B cell (primary cell): ENCODE measurements at regions not wholly inside any gene's neighbourhood (a gene's known extent, or its start where the extent isn't known, plus 50 kb on each side); places are given as distances from the start of the nearest gene placed in this dataset.

Source experiments
- ATAC-seq: fragments of 200-7000 bp; cut with Tn5 transposase; one replicate; pipeline ENCODE4 v1.10.0; 2021; ENCODE audit warnings: low read depth, mild to moderate bottlenecking, moderate number of reproducible peaks, moderate library complexity
- CTCF ChIA-PET: fragments of 350-600 bp; sonication (Branson Sonifier 250); formaldehyde crosslinking; loops from one replicate; lab custom pipeline; 2021; ENCODE audit warnings: antibody characterized with exemption, inconsistent platforms; lab: Charles Lee
- POLR2A ChIA-PET: fragments of 350-600 bp; sonication (Branson Sonifier 250); formaldehyde crosslinking; loops from one replicate; lab custom pipeline; 2021; ENCODE audit warnings: antibody characterized with exemption; lab: Charles Lee
- DNase-seq: peaks from one replicate; pipeline ENCODE4 v3.0.0; 2013
- H2AFZ ChIP-seq: 2 replicates; pipeline ENCODE4 v1.6.1; 2012; ENCODE audit warnings: mild to moderate bottlenecking, low read depth, low read length; ENCODE audit not compliant: insufficient read depth, poor library complexity, severe bottlenecking
- H3K27ac ChIP-seq, 2 donors: 1 replicate in 1 of 2; 2 replicates in 1 of 2; pipeline ENCODE4 v1.5.1; 2012 to 2013; ENCODE audit warnings: low read length in 2 of 2, mild to moderate bottlenecking in 2 of 2, moderate library complexity in 1 of 2
- H3K27me3 ChIP-seq, 4 experiments: fragments of 200-600 bp in 1 of 4; sonication (generic) in 1 of 4; replicated peaks in 1 of 4; 1 replicate in 2 of 4; 2 replicates in 2 of 4; pipeline versions ENCODE4 v1.6.1 to v1.7.0; 2013 to 2016; ENCODE audit warnings: low read length in 3 of 4, mild to moderate bottlenecking in 2 of 4, mixed read lengths in 1 of 4, moderate library complexity in 1 of 4; ENCODE audit not compliant: insufficient read depth in 4 of 4, control insufficient read depth in 3 of 4; ENCODE audit errors: control extremely low read depth in 1 of 4
- H3K36me3 ChIP-seq, 2 experiments: replicated peaks in 1 of 2; 1 replicate in 1 of 2; 2 replicates in 1 of 2; pipeline versions ENCODE4 v1.6.1 to v1.7.1; 2013; ENCODE audit warnings: low read length in 1 of 2; ENCODE audit not compliant: insufficient read depth in 2 of 2, control insufficient read depth in 1 of 2; ENCODE audit errors: control extremely low read depth in 1 of 2, extremely low read depth in 1 of 2
- H3K4me1 ChIP-seq, 2 donors: fragments of 200-600 bp in 1 of 2; sonication (generic) in 1 of 2; 1 replicate in 1 of 2; 2 replicates in 1 of 2; pipeline versions ENCODE4 v1.5.1 to v1.6.1; 2013 to 2017; ENCODE audit warnings: low read length in 2 of 2; ENCODE audit not compliant: control insufficient read depth in 2 of 2, insufficient read depth in 2 of 2
- H3K4me2 ChIP-seq: replicated peaks from 2 replicates; pipeline ENCODE3; 2012; ENCODE audit warnings: mild to moderate bottlenecking, low read depth, low read length; ENCODE audit not compliant: poor library complexity, severe bottlenecking
- H3K4me3 ChIP-seq, 5 experiments: fragments of 200-600 bp in 1 of 5; sonication (generic) in 1 of 5; 1 replicate in 3 of 5; 2 replicates in 2 of 5; pipeline versions ENCODE4 v1.5.1 to v1.7.0; 2011 to 2016; ENCODE audit warnings: low read length in 4 of 5, mild to moderate bottlenecking in 4 of 5, low read depth in 2 of 5, control low read depth in 1 of 5, moderate library complexity in 1 of 5; ENCODE audit not compliant: insufficient read depth in 1 of 5; ENCODE audit errors: control extremely low read depth in 1 of 5, extremely low read depth in 1 of 5
- H3K79me2 ChIP-seq: fragments of 200-600 bp; sonication (generic); one replicate; pipeline ENCODE4 v1.6.0; 2016; ENCODE audit warnings: low read length; ENCODE audit not compliant: control insufficient read depth, insufficient read depth
- H3K9ac ChIP-seq: fragments of 200-600 bp; sonication (generic); 2 replicates; pipeline ENCODE4 v1.6.1; 2017; ENCODE audit warnings: mild to moderate bottlenecking, low read length, moderate library complexity
- H3K9me3 ChIP-seq, 3 donors: one replicate each; pipeline versions ENCODE4 v1.6.1 to v1.7.1; 2013; ENCODE audit warnings: low read length in 2 of 3; ENCODE audit not compliant: control insufficient read depth in 2 of 3, insufficient read depth in 1 of 3; ENCODE audit errors: control extremely low read depth in 1 of 3
- H4K20me1 ChIP-seq: 2 replicates; pipeline ENCODE4 v1.6.0; 2012; ENCODE audit warnings: mild to moderate bottlenecking, low read length; ENCODE audit not compliant: insufficient read depth, control insufficient read depth, poor library complexity, severe bottlenecking
- H3K27ac Mint-ChIP-seq: one replicate; pipeline ENCODE4 v1.8.0; 2021; ENCODE audit warnings: mixed read lengths
- H3K27me3 Mint-ChIP-seq: one replicate; pipeline ENCODE4 v1.8.0; 2021; ENCODE audit warnings: mixed read lengths
- H3K4me1 Mint-ChIP-seq: one replicate; pipeline ENCODE4 v1.8.0; 2021; ENCODE audit warnings: mixed read lengths
- H3K4me3 Mint-ChIP-seq: one replicate; pipeline ENCODE4 v1.8.0; 2021; ENCODE audit warnings: mixed read lengths
- H3K9me3 Mint-ChIP-seq: one replicate; pipeline ENCODE4 v1.8.0; 2022; ENCODE audit warnings: mixed read lengths; ENCODE audit not compliant: insufficient read depth
- CTCF ChIP-seq: fragments of 200-600 bp; IDR thresholded peaks from one replicate; pipeline ENCODE4 v1.8.0; 2022; ENCODE audit warnings: antibody characterized with exemption, mild to moderate bottlenecking
- EZH2 ChIP-seq: IDR thresholded peaks from 2 replicates; pipeline ENCODE4 v1.6.1; 2012; ENCODE audit warnings: borderline replicate concordance, low read depth, mild to moderate bottlenecking, moderate library complexity, low read length; ENCODE audit not compliant: insufficient read depth, poor library complexity, severe bottlenecking
- WGBS: methylation state at CpG from one replicate; pipeline ENCODE4 v1.1.5; 2013; ENCODE audit warnings: missing lambda C conversion rate; ENCODE audit not compliant: insufficient coverage; 5-methylcytosine and 5-hydroxymethylcytosine counted together
- intact Hi-C: fragments of 100-400 bp; cut with micrococcal nuclease; formaldehyde crosslinking; loops from one replicate; pipeline ENCODE4 v1.10.0; 2022

DNA sequence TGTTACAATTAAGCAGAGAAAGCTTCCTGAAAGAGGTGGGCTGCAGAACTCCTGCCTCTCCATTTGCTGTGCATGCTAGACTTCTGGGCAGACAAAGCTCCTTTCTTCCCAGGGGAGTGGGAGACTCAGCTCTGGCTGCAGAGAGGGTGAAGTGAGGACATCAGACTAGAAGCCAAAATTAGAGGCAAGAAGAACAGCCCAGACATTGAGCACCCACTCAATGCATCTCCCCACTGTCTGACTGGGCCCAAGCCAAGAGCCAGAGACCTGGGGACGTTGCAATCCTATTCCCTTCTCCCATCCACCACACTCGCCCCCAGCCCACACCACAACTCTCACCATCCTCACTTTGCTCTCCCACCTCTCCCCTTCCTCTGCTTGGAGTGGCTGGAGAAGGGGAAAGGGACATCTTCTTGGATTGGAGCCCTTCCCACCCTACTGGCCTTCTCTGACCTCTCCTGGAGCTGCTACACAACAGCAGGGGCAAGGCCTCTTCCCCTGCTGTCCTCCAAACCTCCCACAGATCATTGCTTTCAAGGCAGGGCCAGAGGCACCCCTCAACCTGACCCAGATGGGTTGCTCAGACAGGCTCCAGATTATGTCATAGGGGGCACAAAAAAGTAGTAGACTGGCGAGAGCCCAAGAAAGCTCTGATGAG lies 477.7 kb upstream of the CADM1 start:
- H3K27me3 Mint-ChIP-seq = peaks cover 3% of the 10 kb centered on the region
- no peaks in the 10 kb centered on the region for H3K27me3 ChIP-seq
- H3K4me1 ChIP-seq = no peaks in the 10 kb centered on the region
- H3K27ac Mint-ChIP-seq = no peak overlapping the region
- H3K4me1 Mint-ChIP-seq = no peaks in the 10 kb centered on the region
- H3K4me3 ChIP-seq = no peak overlapping the region
- WGBS = 83% methylated on average over 1 of the region's 3 CpGs
- no peaks in the 10 kb centered on the region for H3K9me3 Mint-ChIP-seq
- DNase-seq (no peak), ATAC-seq (no peak)
- H2AFZ ChIP-seq = no peak overlapping the region
- H3K4me2 ChIP-seq = no peak overlapping the region
- intact Hi-C loops = no loop called here
- no peak overlapping the region for H3K9ac ChIP-seq
- no peaks in the 10 kb centered on the region for H4K20me1 ChIP-seq
- H3K4me3 Mint-ChIP-seq = no peak overlapping the region
- no peak for TF ChIP-seq EZH2
- no peak for TF ChIP-seq CTCF
- CTCF ChIA-PET = no interaction called here
- no peaks in the 10 kb centered on the region for H3K79me2 ChIP-seq
- H3K27ac ChIP-seq = no peak overlapping the region
- POLR2A ChIA-PET = no interaction called here
- H3K36me3 ChIP-seq = no peaks in the 10 kb centered on the region
- H3K9me3 ChIP-seq = no peaks in the 10 kb centered on the region

GRCh38 chr11:115981104-115981481 lies 476.9 kb upstream of the CADM1 start:
- WGBS = 100% methylated on average over 2 of the region's 3 CpGs
- H3K27me3 Mint-ChIP-seq = peaks cover 8% of the 10 kb centered on the region
- H3K27me3 ChIP-seq = peaks cover 0 to 4% (median 0%) of the 10 kb centered on the region in 4 experiments
- no peak overlapping the region for H3K27ac Mint-ChIP-seq
- no peaks in the 10 kb centered on the region for H3K9me3 ChIP-seq
- H3K4me2 ChIP-seq = no peak overlapping the region
- DNase-seq (no peak), ATAC-seq (no peak)
- intact Hi-C loops = no loop called here
- H3K27ac ChIP-seq = no peak overlapping the region
- no peaks in the 10 kb centered on the region for H3K36me3 ChIP-seq
- ChIA-PET CTCF (no interaction called here), POLR2A (no interaction called here)
- H3K9me3 Mint-ChIP-seq = no peaks in the 10 kb centered on the region
- H3K79me2 ChIP-seq = no peaks in the 10 kb centered on the region
- H3K4me3 ChIP-seq = no peak overlapping the region
- H3K4me1 ChIP-seq = no peaks in the 10 kb centered on the region
- no peak for TF ChIP-seq EZH2
- TF ChIP-seq CTCF = no peak
- H4K20me1 ChIP-seq = no peaks in the 10 kb centered on the region
- no peaks in the 10 kb centered on the region for H3K4me1 Mint-ChIP-seq
- H3K9ac ChIP-seq = no peak overlapping the region
- H3K4me3 Mint-ChIP-seq = no peak overlapping the region
- no peak overlapping the region for H2AFZ ChIP-seq
